Heart right ventricle (tissue), 16 donors: ENCODE measurements at regions not wholly inside any gene's neighbourhood (a gene's known extent, or its start where the extent isn't known, plus 50 kb on each side); places are given as distances from the start of the nearest gene placed in this dataset.

Experiments used
- ATAC-seq, 8 donors: fragments of 200-7000 bp; cut with Tn5 transposase; one replicate each; pipeline ENCODE4 v1.9.1; 2020; ENCODE audit warnings: mild to moderate bottlenecking in 8 of 8, moderate library complexity in 8 of 8, moderate number of reproducible peaks in 1 of 8
- DNase-seq, 2 donors: peaks; one replicate each; pipeline ENCODE4 v3.0.0-alpha.2; 2020
- H3K27ac ChIP-seq, 10 donors: fragments of 200-600 bp; sonication (generic) in 2 of 10; one replicate each; pipeline versions ENCODE4 v1.5.0 to v1.8.0; 2020 to 2022; ENCODE audit warnings: mild to moderate bottlenecking in 3 of 10
- H3K27me3 ChIP-seq, 7 donors: fragments of 200-600 bp; one replicate each; pipeline ENCODE4 v1.8.0; 2021 to 2022; ENCODE audit warnings: mild to moderate bottlenecking in 2 of 7
- H3K36me3 ChIP-seq, 9 donors: fragments of 200-600 bp; sonication (generic) in 1 of 9; one replicate each; pipeline versions ENCODE4 v1.5.0 to v1.8.0; 2020 to 2022; ENCODE audit warnings: mild to moderate bottlenecking in 2 of 9
- H3K4me1 ChIP-seq, 9 donors: fragments of 200-600 bp; sonication (generic) in 1 of 9; one replicate each; pipeline versions ENCODE4 v1.5.0 to v1.8.0; 2020 to 2022; ENCODE audit warnings: mild to moderate bottlenecking in 4 of 9
- H3K4me3 ChIP-seq, 10 donors: fragments of 200-600 bp; sonication (generic) in 2 of 10; one replicate each; pipeline versions ENCODE4 v1.5.0 to v1.8.0; 2020 to 2022; ENCODE audit warnings: mild to moderate bottlenecking in 7 of 10, moderate library complexity in 2 of 10
- H3K9me3 ChIP-seq, 11 donors: fragments of 200-600 bp in 10 of 11; sonication (generic) in 2 of 11; one replicate each; pipeline versions ENCODE4 v1.5.0 to v1.8.0; 2013 to 2022; ENCODE audit warnings: mild to moderate bottlenecking in 2 of 11, control low read depth in 1 of 11, moderate library complexity in 1 of 11
- CTCF ChIP-seq, 9 donors: fragments of 200-600 bp; sonication (generic) in 2 of 9; IDR thresholded peaks; one replicate each; pipeline versions ENCODE4 v1.5.0 to v1.8.0; 2021 to 2022; ENCODE audit warnings: antibody characterized with exemption in 9 of 9, mild to moderate bottlenecking in 5 of 9, moderate library complexity in 1 of 9
- WGBS, 2 donors: extraction: QIAGEN DNeasy Blood & Tissue Kit; methylation state at CpG; one replicate each; pipeline ENCODE4 v1.1.7; 2013; ENCODE audit warnings: inconsistent platforms in 1 of 2; 5-methylcytosine and 5-hydroxymethylcytosine counted together
- intact Hi-C, 10 donors: fragments of 100-400 bp; cut with DNase I; formaldehyde crosslinking; loops; one replicate each; pipeline versions ENCODE4 v1.11.1 to v1.14.2; 2022
- donor health status: Arrhythmogenic right ventricular cardiomyopathy.
- donor health status: ischemic (EF 13 %, LVEDD 7.1; RV severe dilation, severe dysfunction).
- donor health status: healthy with polysubstance abuse.
- donor health status: DM: no; HTN: yes; CAD: no.
- donor health status: DM: no; HTN: no; CAD: no.
- donor health status: ischemic (EF 25% LVEDD 6.9; RV normal size, moderate dysfunction).
- donor health status: ischemic (EF 25% LVEDD 5.7; RV mildly dilated, moderate dysfunction).
- donor health status: healthy.
- donor health status: DM: yes; HTN: yes; CAD: no.
- donor health status: Ischemic cardiomyopathy.
- donor health status: ischemic (EF 35%, LVEDD 5.7; RV mildly dilated, moderate dysfunction).
- donor health status: nonischemic (EF 11% LVEDD 7.7; RV severe dilation, severe dysfunction).
- donor health status: DM: yes; HTN: yes; CAD: no.
- donor health status: PGD.
- donor health status: ischemic (EF 29% LVEDD 5.4; RV normal size, mild dysfunction).
- donor health status: nonischemic (EF 23%, LVEDD 6.1; RV moderate dilation, normal function).

- H3K4me3 ChIP-seq = no peak overlapping the region
- ATAC-seq (peak in 1 of 8 donors; percentile 32), DNase-seq (no peak)
- H3K27me3 ChIP-seq = peaks cover 0 to 62% (median 20%) of the 10 kb centered on the region in 7 donors
- WGBS, 2 donors = 48 to 55% methylated on average over 6 of the region's 6 CpGs
- intact Hi-C loops = no loop called here
- no peak for TF ChIP-seq CTCF (IDR thresholded peaks at IDR 0.05)
- no peaks in the 10 kb centered on the region for H3K36me3 ChIP-seq
- no peak overlapping the region for H3K27ac ChIP-seq
- H3K4me1 ChIP-seq = peaks cover 0 to 6% (median 0%) of the 10 kb centered on the region in 9 donors
- no peaks in the 10 kb centered on the region for H3K9me3 ChIP-seq
Measured at GRCh38 chr11:70873736-70874412, 378.5 kb downstream of the SHANK2 start.

- Histone ChIP-seq H3K4me3 (no peak overlapping the region), H3K36me3 (no peaks in the 10 kb centered on the region), H3K27ac (no peak overlapping the region), H3K9me3 (no peaks in the 10 kb centered on the region), H3K4me1 (peaks cover 0 to 6% (median 0%) of the 10 kb centered on the region in 9 donors), H3K27me3 (peaks cover 0 to 53% (median 8%) of the 10 kb centered on the region in 7 donors)
- 42 to 48% methylated on average over 7 of the region's 7 CpGs for WGBS, 2 donors
- ATAC-seq = no peak
- DNase-seq = no peak
- TF ChIP-seq CTCF (IDR thresholded peaks at IDR 0.05) = no peak
- intact Hi-C loops = no loop called here
Measured at GRCh38 chr11:70876685-70877084, 375.7 kb downstream of the SHANK2 start.

GRCh38 chr11:70877151-70877550, 375.2 kb downstream of the SHANK2 start:
- Histone ChIP-seq H3K27me3 (peaks cover 0 to 52% (median 5%) of the 10 kb centered on the region in 7 donors), H3K27ac (no peak overlapping the region), H3K36me3 (no peaks in the 10 kb centered on the region), H3K4me1 (peaks cover 0 to 6% (median 0%) of the 10 kb centered on the region in 9 donors), H3K9me3 (no peaks in the 10 kb centered on the region), H3K4me3 (no peak overlapping the region)
- WGBS, 2 donors = 71 to 86% methylated on average over 12 of the region's 12 CpGs
- intact Hi-C loops = no loop called here
- no peak for DNase-seq
- no peak for ATAC-seq
- no peak for TF ChIP-seq CTCF (IDR thresholded peaks at IDR 0.05)

- no peaks in the 10 kb centered on the region for H3K36me3 ChIP-seq
- H3K27ac ChIP-seq = no peak overlapping the region
- no peak for ATAC-seq
- no peak for TF ChIP-seq CTCF (IDR thresholded peaks at IDR 0.05)
- no peak for DNase-seq
- H3K27me3 ChIP-seq = peaks cover 0 to 53% (median 8%) of the 10 kb centered on the region in 7 donors
- peaks cover 0 to 2% (median 0%) of the 10 kb centered on the region in 9 donors for H3K4me1 ChIP-seq
- 74 to 80% methylated on average over 7 of the region's 7 CpGs for WGBS, 2 donors
- H3K9me3 ChIP-seq = no peaks in the 10 kb centered on the region
- H3K4me3 ChIP-seq = no peak overlapping the region
- intact Hi-C loops = no loop called here
Measured at GRCh38 chr11:70878366-70878765, 374.0 kb downstream of the SHANK2 start.
